ENCODE measurements at regions not wholly inside any gene's neighbourhood (a gene's known extent, or its start where the extent isn't known, plus 50 kb on each side); places are given as distances from the start of the nearest gene placed in this dataset.

DNA sequence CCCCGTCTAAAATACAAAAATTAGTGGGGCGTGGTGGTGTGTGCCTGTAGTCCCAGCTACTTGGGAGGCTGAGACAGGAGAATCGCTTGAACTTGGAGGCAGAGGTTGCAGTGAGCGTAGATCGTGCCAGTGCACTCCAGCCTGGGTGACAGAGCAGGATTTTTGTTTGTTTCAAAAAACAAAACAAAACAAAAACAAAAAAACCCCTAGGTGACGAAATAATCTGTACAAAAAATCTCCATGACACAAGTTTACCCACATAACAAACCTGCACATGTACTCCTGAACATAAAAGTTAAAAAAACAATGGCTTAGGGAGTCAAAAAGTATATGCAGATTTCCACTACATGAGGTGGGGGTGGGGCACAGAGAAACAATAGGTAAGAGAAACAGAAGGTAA is 140.5 kb upstream of the ASIC2 start:
- TF ChIP-seq, protein P1, sequence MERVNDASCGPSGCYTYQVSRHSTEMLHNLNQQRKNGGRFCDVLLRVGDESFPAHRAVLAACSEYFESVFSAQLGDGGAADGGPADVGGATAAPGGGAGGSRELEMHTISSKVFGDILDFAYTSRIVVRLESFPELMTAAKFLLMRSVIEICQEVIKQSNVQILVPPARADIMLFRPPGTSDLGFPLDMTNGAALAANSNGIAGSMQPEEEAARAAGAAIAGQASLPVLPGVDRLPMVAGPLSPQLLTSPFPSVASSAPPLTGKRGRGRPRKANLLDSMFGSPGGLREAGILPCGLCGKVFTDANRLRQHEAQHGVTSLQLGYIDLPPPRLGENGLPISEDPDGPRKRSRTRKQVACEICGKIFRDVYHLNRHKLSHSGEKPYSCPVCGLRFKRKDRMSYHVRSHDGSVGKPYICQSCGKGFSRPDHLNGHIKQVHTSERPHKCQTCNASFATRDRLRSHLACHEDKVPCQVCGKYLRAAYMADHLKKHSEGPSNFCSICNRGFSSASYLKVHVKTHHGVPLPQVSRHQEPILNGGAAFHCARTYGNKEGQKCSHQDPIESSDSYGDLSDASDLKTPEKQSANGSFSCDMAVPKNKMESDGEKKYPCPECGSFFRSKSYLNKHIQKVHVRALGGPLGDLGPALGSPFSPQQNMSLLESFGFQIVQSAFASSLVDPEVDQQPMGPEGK (CRISPR knock-in tag; IDR thresholded peaks at IDR 0.05; ENCODE audit: borderline replicate concordance), result no peak
- TF ChIP-seq ARNTL (CRISPR knock-in tag; IDR thresholded peaks at IDR 0.05; ENCODE audit: borderline replicate concordance, low read depth), result no peak
- TF ChIP-seq, protein P2, sequence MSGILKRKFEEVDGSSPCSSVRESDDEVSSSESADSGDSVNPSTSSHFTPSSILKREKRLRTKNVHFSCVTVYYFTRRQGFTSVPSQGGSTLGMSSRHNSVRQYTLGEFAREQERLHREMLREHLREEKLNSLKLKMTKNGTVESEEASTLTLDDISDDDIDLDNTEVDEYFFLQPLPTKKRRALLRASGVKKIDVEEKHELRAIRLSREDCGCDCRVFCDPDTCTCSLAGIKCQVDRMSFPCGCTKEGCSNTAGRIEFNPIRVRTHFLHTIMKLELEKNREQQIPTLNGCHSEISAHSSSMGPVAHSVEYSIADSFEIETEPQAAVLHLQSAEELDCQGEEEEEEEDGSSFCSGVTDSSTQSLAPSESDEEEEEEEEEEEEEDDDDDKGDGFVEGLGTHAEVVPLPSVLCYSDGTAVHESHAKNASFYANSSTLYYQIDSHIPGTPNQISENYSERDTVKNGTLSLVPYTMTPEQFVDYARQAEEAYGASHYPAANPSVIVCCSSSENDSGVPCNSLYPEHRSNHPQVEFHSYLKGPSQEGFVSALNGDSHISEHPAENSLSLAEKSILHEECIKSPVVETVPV (CRISPR knock-in tag; IDR thresholded peaks at IDR 0.05), result no peak
- no peak for TF ChIP-seq GLIS3 (CRISPR knock-in tag; IDR thresholded peaks at IDR 0.05)
- TF ChIP-seq SNAI2 (CRISPR knock-in tag; IDR thresholded peaks at IDR 0.05), result no peak
- no peak for TF ChIP-seq BACH2 (CRISPR knock-in tag; IDR thresholded peaks at IDR 0.05; ENCODE audit: borderline replicate concordance)
- TF ChIP-seq ZFP30 (CRISPR knock-in tag; IDR thresholded peaks at IDR 0.05), result no peak
- TF ChIP-seq, protein P3, sequence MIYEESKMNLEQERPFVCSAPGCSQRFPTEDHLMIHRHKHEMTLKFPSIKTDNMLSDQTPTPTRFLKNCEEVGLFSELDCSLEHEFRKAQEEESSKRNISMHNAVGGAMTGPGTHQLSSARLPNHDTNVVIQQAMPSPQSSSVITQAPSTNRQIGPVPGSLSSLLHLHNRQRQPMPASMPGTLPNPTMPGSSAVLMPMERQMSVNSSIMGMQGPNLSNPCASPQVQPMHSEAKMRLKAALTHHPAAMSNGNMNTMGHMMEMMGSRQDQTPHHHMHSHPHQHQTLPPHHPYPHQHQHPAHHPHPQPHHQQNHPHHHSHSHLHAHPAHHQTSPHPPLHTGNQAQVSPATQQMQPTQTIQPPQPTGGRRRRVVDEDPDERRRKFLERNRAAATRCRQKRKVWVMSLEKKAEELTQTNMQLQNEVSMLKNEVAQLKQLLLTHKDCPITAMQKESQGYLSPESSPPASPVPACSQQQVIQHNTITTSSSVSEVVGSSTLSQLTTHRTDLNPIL (CRISPR knock-in tag; IDR thresholded peaks at IDR 0.05; ENCODE audit: low read depth), result no peak
